ENCODE measurements at regions not wholly inside any gene's neighbourhood (a gene's known extent, or its start where the extent isn't known, plus 50 kb on each side); places are given as distances from the start of the nearest gene placed in this dataset.

- Histone ChIP-seq H3K9me3 (replicated peaks in 1 of 2; ENCODE audit: control insufficient read depth in 2 of 2, insufficient read depth in 1 of 2, low read depth in 1 of 2, low read length in 2 of 2) (no peaks in the 10 kb centered on the region), H2AFZ (ENCODE audit: low read length) (no peak overlapping the region), H4K8ac (ENCODE audit: low read depth, low read length) (no peak overlapping the region), H3K27me3 (ENCODE audit: control insufficient read depth in 3 of 3, insufficient read depth in 3 of 3, low read depth in 1 of 3, low read length in 3 of 3) (no peaks in the 10 kb centered on the region), H3K4me3 (ENCODE audit: low read length in 2 of 2) (no peak overlapping the region), H3K4me2 (ENCODE audit: insufficient read depth, low read length, poor library complexity, severe bottlenecking) (no peak overlapping the region), H3K4me1 (ENCODE audit: control insufficient read depth in 2 of 2, insufficient read depth in 1 of 2, low read depth in 1 of 2, low read length in 2 of 2) (peaks cover 0 to 4% of the 10 kb centered on the region in 2 donors), H3K79me1 (ENCODE audit: low read depth, low read length) (no peaks in the 10 kb centered on the region), H3K9ac (ENCODE audit: low read depth, low read length, poor library complexity) (no peak overlapping the region), H2BK12ac (ENCODE audit: low read length) (no peak overlapping the region), H4K91ac (ENCODE audit: low read depth, low read length, poor library complexity) (no peak overlapping the region), H2BK15ac (ENCODE audit: low read length) (no peak overlapping the region), H2AK5ac (ENCODE audit: low read depth, low read length) (no peak overlapping the region), H3K4ac (ENCODE audit: low read length) (no peak overlapping the region), H3K27ac (replicated peaks; ENCODE audit: low read length) (no peak overlapping the region), H3K18ac (ENCODE audit: low read length) (no peak overlapping the region), H2BK5ac (ENCODE audit: low read length) (no peak overlapping the region), H3K36me3 (replicated peaks in 1 of 2; ENCODE audit: control insufficient read depth in 2 of 2, insufficient read depth in 2 of 2, low read length in 2 of 2) (peaks cover 0 to 2% of the 10 kb centered on the region in 2 donors), H2BK120ac (ENCODE audit: low read depth, low read length) (no peak overlapping the region), H3K14ac (ENCODE audit: low read length) (no peak overlapping the region), H3K23ac (ENCODE audit: low read depth, low read length, poor library complexity) (no peak overlapping the region)
- no peak for DNase-seq (ENCODE audit: low spot score)
- WGBS, 2 donors (ENCODE audit: extremely low coverage in 2 of 2, insufficient read length in 2 of 2, insufficient replicate concordance in 1 of 2), result no CpG with 5 or more reads among the region's 5 CpGs
These were observed 240.3 kb downstream of the SEC23IP start for GRCh38 chr10:120132811-120133210.

GRCh38 chr10:120138689-120139088 is 246.2 kb downstream of the SEC23IP start:
- DNase-seq (ENCODE audit: low spot score), result no peak
- Histone ChIP-seq H2AFZ (ENCODE audit: low read length) (no peak overlapping the region), H3K9ac (ENCODE audit: low read depth, low read length, poor library complexity) (no peak overlapping the region), H3K14ac (ENCODE audit: low read length) (no peak overlapping the region), H3K36me3 (replicated peaks in 1 of 2; ENCODE audit: control insufficient read depth in 2 of 2, insufficient read depth in 2 of 2, low read length in 2 of 2) (no peaks in the 10 kb centered on the region), H3K27me3 (ENCODE audit: control insufficient read depth in 3 of 3, insufficient read depth in 3 of 3, low read depth in 1 of 3, low read length in 3 of 3) (peaks cover 0 to 3% (median 0%) of the 10 kb centered on the region in 3 experiments), H3K23ac (ENCODE audit: low read depth, low read length, poor library complexity) (no peak overlapping the region), H2BK5ac (ENCODE audit: low read length) (no peak overlapping the region), H2AK5ac (ENCODE audit: low read depth, low read length) (no peak overlapping the region), H3K79me1 (ENCODE audit: low read depth, low read length) (no peaks in the 10 kb centered on the region), H4K8ac (ENCODE audit: low read depth, low read length) (no peak overlapping the region), H2BK12ac (ENCODE audit: low read length) (no peak overlapping the region), H4K91ac (ENCODE audit: low read depth, low read length, poor library complexity) (no peak overlapping the region), H3K4me2 (ENCODE audit: insufficient read depth, low read length, poor library complexity, severe bottlenecking) (no peak overlapping the region), H2BK120ac (ENCODE audit: low read depth, low read length) (no peak overlapping the region), H3K4ac (ENCODE audit: low read length) (no peak overlapping the region), H3K18ac (ENCODE audit: low read length) (no peak overlapping the region), H3K27ac (replicated peaks; ENCODE audit: low read length) (no peak overlapping the region), H3K4me1 (ENCODE audit: control insufficient read depth in 2 of 2, insufficient read depth in 1 of 2, low read depth in 1 of 2, low read length in 2 of 2) (peaks cover 0 to 2% of the 10 kb centered on the region in 2 donors), H2BK15ac (ENCODE audit: low read length) (no peak overlapping the region), H3K4me3 (ENCODE audit: low read length in 2 of 2) (no peak overlapping the region), H3K9me3 (replicated peaks in 1 of 2; ENCODE audit: control insufficient read depth in 2 of 2, insufficient read depth in 1 of 2, low read depth in 1 of 2, low read length in 2 of 2) (no peaks in the 10 kb centered on the region)
- no CpG with 5 or more reads among the region's 3 CpGs for WGBS, 2 donors (ENCODE audit: extremely low coverage in 2 of 2, insufficient read length in 2 of 2, insufficient replicate concordance in 1 of 2)

GRCh38 chr10:120145107-120145506 is 252.6 kb downstream of the SEC23IP start:
- Histone ChIP-seq H2BK15ac (ENCODE audit: low read length) (no peak overlapping the region), H2BK12ac (ENCODE audit: low read length) (no peak overlapping the region), H3K27me3 (ENCODE audit: control insufficient read depth in 3 of 3, insufficient read depth in 3 of 3, low read depth in 1 of 3, low read length in 3 of 3) (peaks cover 0 to 3% (median 0%) of the 10 kb centered on the region in 3 experiments), H3K4me2 (ENCODE audit: insufficient read depth, low read length, poor library complexity, severe bottlenecking) (no peak overlapping the region), H3K79me1 (ENCODE audit: low read depth, low read length) (no peaks in the 10 kb centered on the region), H3K18ac (ENCODE audit: low read length) (no peak overlapping the region), H3K14ac (ENCODE audit: low read length) (no peak overlapping the region), H2AK5ac (ENCODE audit: low read depth, low read length) (no peak overlapping the region), H2AFZ (ENCODE audit: low read length) (no peak overlapping the region), H3K9me3 (replicated peaks in 1 of 2; ENCODE audit: control insufficient read depth in 2 of 2, insufficient read depth in 1 of 2, low read depth in 1 of 2, low read length in 2 of 2) (no peaks in the 10 kb centered on the region), H2BK5ac (ENCODE audit: low read length) (no peak overlapping the region), H3K27ac (replicated peaks; ENCODE audit: low read length) (no peak overlapping the region), H3K4me3 (ENCODE audit: low read length in 2 of 2) (no peak overlapping the region), H4K91ac (ENCODE audit: low read depth, low read length, poor library complexity) (no peak overlapping the region), H2BK120ac (ENCODE audit: low read depth, low read length) (no peak overlapping the region), H3K36me3 (replicated peaks in 1 of 2; ENCODE audit: control insufficient read depth in 2 of 2, insufficient read depth in 2 of 2, low read length in 2 of 2) (no peaks in the 10 kb centered on the region), H3K4ac (ENCODE audit: low read length) (no peak overlapping the region), H3K9ac (ENCODE audit: low read depth, low read length, poor library complexity) (no peak overlapping the region), H3K4me1 (ENCODE audit: control insufficient read depth in 2 of 2, insufficient read depth in 1 of 2, low read depth in 1 of 2, low read length in 2 of 2) (peaks cover 0 to 2% of the 10 kb centered on the region in 2 donors), H4K8ac (ENCODE audit: low read depth, low read length) (no peak overlapping the region), H3K23ac (ENCODE audit: low read depth, low read length, poor library complexity) (no peak overlapping the region)
- no peak for DNase-seq (ENCODE audit: low spot score)
- WGBS, 2 donors (ENCODE audit: extremely low coverage in 2 of 2, insufficient read length in 2 of 2, insufficient replicate concordance in 1 of 2), result no CpG with 5 or more reads among the region's 5 CpGs

GRCh38 chr10:120156614-120157274 is 264.2 kb downstream of the SEC23IP start:
- Histone ChIP-seq H2BK12ac (ENCODE audit: low read length) (no peak overlapping the region), H3K27me3 (ENCODE audit: control insufficient read depth in 3 of 3, insufficient read depth in 3 of 3, low read depth in 1 of 3, low read length in 3 of 3) (no peaks in the 10 kb centered on the region)

More at GRCh38 chr10:120156614-120157274, 264.2 kb downstream of the SEC23IP start:
- H3K4me2 ChIP-seq (ENCODE audit: insufficient read depth, low read length, poor library complexity, severe bottlenecking), result no peak overlapping the region
- no peaks in the 10 kb centered on the region for H3K9me3 ChIP-seq (replicated peaks in 1 of 2; ENCODE audit: control insufficient read depth in 2 of 2, insufficient read depth in 1 of 2, low read depth in 1 of 2, low read length in 2 of 2)
- H2BK5ac ChIP-seq (ENCODE audit: low read length), result no peak overlapping the region
- H3K4me3 ChIP-seq (ENCODE audit: low read length in 2 of 2), result no peak overlapping the region
- no peak overlapping the region for H3K9ac ChIP-seq (ENCODE audit: low read depth, low read length, poor library complexity)
- WGBS, 2 donors (ENCODE audit: extremely low coverage in 2 of 2, insufficient read length in 2 of 2, insufficient replicate concordance in 1 of 2), result no CpG with 5 or more reads among the region's 5 CpGs
- DNase-seq (ENCODE audit: low spot score), result no peak
- no peak overlapping the region for H3K27ac ChIP-seq (replicated peaks; ENCODE audit: low read length)
- no peak overlapping the region for H3K18ac ChIP-seq (ENCODE audit: low read length)
- H3K79me1 ChIP-seq (ENCODE audit: low read depth, low read length), result no peaks in the 10 kb centered on the region
- H2AK5ac ChIP-seq (ENCODE audit: low read depth, low read length), result no peak overlapping the region
- H3K36me3 ChIP-seq (replicated peaks in 1 of 2; ENCODE audit: control insufficient read depth in 2 of 2, insufficient read depth in 2 of 2, low read length in 2 of 2), result no peaks in the 10 kb centered on the region
- no peak overlapping the region for H3K14ac ChIP-seq (ENCODE audit: low read length)
- no peak overlapping the region for H4K8ac ChIP-seq (ENCODE audit: low read depth, low read length)
- no peak overlapping the region for H4K91ac ChIP-seq (ENCODE audit: low read depth, low read length, poor library complexity)
- no peak overlapping the region for H2BK15ac ChIP-seq (ENCODE audit: low read length)
- no peak overlapping the region for H3K23ac ChIP-seq (ENCODE audit: low read depth, low read length, poor library complexity)
- H2BK120ac ChIP-seq (ENCODE audit: low read depth, low read length), result no peak overlapping the region
- H2AFZ ChIP-seq (ENCODE audit: low read length), result no peak overlapping the region
- H3K4ac ChIP-seq (ENCODE audit: low read length), result no peak overlapping the region
- H3K4me1 ChIP-seq (ENCODE audit: control insufficient read depth in 2 of 2, insufficient read depth in 1 of 2, low read depth in 1 of 2, low read length in 2 of 2), result no peaks in the 10 kb centered on the region
